Epithelial cell of prostate (primary cell): ENCODE measurements at regions not wholly inside any gene's neighbourhood (a gene's known extent, or its start where the extent isn't known, plus 50 kb on each side); places are given as distances from the start of the nearest gene placed in this dataset.
"Not testable (repeated sequence)": the region's sequence is repeated elsewhere in the genome, so short reads cannot be mapped to it uniquely, and the experiment has no call there.

Experiments used
- DNase-seq: peaks from one replicate; pipeline ENCODE4 v3.0.0-alpha.2; 2011; ENCODE audit warnings: low read depth, low spot score
- H3K27ac ChIP-seq: fragments of 450-650 bp; 2 replicates; pipeline ENCODE4 v1.5.1; 2017; ENCODE audit warnings: mild to moderate bottlenecking

DNA sequence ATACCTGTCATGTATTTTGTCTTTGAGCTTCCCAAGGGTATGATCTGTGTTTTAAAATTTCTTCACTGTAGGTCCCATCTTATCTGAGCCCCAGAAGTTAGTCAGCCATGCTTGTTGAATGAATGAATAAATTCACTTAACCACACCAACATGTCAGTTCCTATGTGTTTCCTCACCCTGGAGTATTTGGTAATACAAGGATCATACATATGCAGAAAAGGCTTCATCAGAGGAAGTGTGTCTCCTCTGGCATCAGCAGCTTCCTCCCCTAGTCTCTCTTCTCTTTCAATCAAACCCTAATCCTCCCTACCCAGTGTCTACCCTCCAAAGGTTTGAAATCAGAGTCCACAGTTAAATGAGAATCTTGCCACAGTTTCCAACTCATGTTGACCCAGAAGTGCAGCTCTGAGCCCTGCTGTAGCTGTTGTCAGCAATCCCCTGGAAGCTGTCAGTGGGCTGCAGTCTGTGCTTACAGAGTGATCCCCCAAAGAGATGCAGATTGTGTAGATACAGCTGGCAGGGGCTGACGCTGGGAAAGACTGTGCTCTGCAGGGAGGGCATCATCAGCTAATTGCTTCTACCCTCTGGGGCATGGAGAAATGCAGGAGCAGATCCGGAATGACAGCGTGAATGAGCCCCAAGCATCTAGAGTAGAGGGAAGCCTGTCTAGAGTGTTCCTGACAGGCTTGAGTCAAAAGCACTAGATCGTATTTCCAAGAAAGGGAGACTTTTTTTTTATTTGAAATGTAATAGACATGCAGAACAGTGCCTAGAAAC lies 105.0 kb upstream of the WDR11 start:
- no peak overlapping the region for H3K27ac ChIP-seq
- DNase-seq: no peak

DNA sequence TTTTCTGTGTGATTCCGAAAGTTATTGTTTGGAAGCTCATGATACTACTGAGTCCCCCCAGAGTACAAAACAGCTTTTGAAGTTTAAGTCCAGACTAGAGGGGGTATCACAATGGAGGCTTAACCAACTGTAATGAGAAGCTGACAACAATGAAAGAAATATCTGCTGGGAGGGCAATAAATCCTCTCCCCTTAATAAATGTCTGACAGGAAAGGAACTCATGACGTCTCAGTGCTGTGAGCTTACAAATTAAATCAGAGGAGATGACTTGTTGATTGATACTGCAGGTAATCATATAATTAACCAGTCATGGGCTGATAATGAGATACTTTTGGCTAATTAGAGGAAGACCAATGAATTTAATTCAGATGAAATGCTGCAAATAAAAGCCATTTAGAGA lies 102.6 kb upstream of the WDR11 start:
- no peak overlapping the region for H3K27ac ChIP-seq
- DNase-seq: no peak

DNA sequence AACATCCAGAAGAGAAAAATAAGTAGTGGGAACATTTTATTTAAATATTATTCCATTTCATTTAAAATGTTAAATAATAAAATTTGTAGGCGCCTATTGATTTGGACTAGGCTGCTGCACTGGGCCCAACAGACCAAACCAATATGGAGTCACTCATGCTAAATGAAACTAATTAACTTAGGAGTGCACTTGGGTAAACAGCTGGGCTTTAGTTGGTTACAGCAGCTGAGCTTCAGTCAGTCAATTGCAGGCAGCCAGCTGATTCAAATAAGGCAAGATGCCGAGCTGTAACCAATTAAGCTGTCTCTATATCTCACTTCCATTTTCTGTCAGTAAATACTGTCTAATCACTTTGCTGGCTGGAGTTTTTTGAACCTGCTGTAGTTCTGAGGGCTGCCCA lies 102.1 kb upstream of the WDR11 start:
- DNase-seq: no peak
- no peak overlapping the region for H3K27ac ChIP-seq

DNA sequence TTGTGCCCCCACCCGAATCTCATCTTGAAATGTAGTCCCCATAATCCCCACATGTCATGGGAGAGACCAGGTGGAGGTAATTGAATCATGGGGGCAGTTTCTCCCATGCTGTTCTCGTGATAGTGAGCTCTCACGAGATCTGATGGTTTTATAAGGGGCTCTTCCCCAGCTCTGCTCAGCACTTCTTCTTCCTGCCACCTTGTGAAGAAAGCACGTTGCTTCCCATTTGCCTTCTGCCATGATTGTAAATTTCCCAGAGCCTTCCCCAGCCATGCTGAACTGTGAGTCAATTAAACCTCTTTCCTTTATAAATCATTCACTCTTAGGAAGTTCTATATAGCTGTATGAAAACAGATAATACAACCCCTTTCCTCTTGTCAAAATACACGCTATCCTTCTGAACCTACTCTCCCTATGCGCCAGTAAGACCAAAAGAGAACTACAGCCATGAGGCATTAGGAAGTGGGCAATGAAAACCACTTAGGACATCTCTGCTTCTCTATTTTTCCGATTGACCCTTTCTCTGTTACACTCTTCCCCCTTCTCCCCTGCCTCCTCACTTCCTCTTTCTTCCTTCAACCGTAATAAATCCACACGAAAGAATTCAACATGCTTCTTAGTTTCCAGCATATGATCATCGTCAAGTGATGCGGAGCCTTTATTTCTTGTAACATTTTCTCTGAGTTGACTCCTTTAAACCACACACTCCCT lies 101.2 kb upstream of the WDR11 start:
- no peak for DNase-seq
- no peak overlapping the region for H3K27ac ChIP-seq

DNA sequence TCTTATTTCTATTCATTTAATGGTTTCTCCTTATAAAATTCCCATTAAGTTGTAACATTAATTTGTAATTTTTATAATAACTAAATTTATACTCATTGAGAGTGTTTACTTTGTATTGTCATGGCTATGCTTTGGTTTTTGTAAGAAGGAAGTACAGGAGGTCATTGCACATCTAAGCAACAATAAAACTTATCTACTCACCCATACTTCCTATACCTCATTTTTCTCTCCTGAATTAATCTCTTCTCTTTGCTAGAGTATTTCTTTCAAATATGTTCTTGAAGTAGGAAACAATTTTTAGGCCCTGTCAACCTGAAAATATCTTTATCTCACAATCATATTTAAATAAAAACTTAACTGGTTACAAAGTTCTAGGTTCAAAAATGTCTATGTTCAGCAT lies 95.4 kb upstream of the WDR11 start:
- DNase-seq: no peak
- H3K27ac ChIP-seq: no peak overlapping the region

DNA sequence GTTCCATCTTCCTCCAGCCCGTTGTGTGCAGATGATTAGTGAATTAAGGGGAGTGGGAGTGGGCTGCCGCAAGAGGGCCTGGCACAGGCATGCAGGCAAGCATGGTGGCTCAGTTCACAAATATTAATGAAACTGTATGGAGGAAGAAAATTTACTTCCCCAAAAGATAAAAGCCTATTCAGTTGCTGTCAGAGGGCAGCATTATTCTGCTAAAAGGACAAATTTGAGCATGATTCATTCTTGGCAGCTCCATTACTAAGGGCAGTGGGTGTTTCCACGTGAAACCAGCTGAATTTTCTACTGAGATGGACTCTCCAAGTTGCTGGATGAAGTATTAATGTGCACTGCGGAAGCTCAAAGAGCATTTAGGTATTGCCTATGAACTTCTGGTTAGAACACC lies 90.9 kb upstream of the WDR11 start:
- no peak overlapping the region for H3K27ac ChIP-seq
- DNase-seq: no peak

DNA sequence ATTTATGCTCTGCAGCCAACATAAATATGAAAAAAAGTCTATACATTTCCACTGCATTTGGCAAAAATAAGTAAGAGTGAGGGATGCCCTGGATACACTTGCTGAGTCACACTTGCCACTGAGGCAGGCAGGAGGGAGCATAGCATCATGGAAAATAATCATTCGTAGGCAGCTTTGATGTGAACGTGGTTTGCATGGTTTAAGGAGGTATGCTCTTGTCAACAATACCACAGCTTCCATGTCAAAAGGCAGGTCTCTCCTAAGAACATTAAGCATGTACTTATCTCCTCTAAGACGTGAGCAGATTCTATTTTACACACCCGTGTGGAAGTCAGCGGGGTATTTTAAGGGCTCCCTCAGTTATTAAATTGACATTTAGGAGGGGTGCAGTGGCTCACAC lies 89.2 kb upstream of the WDR11 start:
- H3K27ac ChIP-seq: no peak overlapping the region
- DNase-seq: no peak

DNA sequence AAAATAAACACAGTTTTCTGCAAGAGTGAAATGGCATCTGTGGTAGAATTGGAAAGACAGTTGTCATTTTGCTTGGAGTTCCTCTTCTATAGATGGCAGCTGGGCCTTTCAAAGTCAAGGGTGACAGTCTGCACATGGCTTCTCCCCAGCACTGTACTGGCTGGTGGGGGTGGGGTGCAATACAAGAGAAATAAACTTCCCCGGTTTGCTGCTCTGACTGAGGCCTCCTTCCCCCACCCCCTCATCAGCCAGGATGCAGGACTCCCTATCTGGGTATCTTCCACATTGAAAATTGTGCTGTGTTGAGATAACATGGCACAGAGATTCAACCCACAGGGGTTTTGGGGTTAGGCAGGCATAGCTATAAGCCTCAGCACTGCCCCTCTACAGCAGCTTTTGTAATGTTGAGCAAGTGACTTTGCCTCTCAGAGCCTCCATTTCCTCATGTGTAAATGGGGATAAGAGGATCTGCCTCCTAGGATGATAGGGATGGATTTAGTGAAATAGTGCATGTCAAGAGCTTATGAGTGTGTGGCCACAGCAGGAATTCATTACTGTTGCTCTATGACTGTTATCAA lies 85.8 kb upstream of the WDR11 start:
- DNase-seq: no peak

DNA sequence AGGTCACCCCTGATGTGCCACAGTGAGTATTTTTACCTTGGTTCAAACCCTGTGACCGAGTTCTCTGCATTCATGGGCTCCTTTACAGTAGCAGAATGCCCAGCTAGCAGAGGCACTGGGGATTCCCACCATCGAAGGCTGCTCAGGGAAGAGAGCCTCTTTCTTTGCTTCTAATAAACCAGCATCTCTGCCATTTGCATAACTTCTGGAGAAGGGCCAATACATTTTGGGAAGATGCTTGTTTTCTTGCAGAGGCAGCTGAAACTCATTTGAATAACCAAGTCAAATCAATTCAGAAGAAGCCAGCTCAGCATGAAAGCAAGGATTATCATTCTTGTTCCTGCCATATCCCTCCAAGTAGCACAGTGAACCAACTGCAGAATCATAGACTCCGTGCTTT lies 82.9 kb upstream of the WDR11 start:
- no peak for DNase-seq
- no peak overlapping the region for H3K27ac ChIP-seq

More for the DNA sequence above, 85.8 kb upstream of the WDR11 start:
- H3K27ac ChIP-seq: no peak overlapping the region

DNA sequence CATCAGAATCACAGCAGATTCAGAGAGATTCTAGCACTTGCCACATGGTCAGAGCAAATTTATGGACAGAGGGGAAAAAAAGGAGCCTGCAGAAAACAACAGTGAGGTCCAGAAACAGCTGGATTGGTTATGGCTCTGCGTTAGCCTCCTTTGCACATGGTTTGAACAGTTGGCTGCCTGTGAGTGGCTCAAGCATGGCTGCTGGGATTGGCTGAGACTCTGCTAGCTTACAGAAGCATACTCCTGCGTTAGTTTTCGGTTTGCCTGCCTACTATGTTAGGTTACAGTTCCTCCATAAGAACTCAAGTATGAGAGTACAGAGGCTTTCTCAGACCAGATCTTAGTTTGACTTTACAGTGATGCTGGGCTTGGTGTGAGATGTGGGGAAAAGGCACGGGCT lies 80.7 kb upstream of the WDR11 start:
- DNase-seq: no peak
- H3K27ac ChIP-seq: no peak overlapping the region

DNA sequence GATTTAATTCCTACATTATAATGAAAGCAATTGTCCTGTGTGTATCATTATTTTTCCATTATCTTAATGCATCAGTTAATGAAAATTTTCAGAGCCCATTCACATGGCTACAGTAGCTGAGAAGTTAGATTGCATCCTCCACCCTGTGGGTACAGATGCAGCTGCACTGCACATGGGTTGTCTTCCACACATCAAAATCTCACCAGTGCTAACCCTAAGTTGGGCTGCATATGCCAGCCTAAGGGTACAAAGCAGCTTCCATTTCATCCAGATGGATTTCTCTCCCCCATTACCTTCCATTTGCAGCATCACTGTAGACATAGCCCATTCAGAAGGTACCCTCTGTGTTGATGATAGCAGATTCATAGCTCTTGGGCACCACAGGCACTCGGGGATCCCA lies 74.7 kb upstream of the WDR11 start:
- no peak overlapping the region for H3K27ac ChIP-seq
- no peak for DNase-seq

DNA sequence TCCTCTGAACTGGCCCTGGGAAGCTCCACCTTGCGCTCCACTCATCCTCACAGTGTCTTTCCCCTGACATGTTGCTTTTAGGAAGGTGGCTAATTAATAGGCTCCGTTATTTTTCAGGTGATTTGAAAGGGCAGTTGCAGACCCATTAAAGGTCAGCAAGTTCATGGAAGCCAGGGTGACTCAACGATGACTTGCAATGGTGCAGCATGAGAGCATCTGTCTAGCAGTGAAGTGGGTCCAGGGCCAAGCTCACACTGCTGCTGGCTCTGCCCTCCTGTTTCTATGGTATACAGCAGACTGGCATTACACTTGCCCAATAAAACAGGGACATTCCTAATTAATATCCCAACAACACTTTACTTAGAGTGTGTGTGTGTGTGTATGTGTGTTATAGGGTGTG lies 68.8 kb upstream of the WDR11 start:
- DNase-seq: no peak

DNA sequence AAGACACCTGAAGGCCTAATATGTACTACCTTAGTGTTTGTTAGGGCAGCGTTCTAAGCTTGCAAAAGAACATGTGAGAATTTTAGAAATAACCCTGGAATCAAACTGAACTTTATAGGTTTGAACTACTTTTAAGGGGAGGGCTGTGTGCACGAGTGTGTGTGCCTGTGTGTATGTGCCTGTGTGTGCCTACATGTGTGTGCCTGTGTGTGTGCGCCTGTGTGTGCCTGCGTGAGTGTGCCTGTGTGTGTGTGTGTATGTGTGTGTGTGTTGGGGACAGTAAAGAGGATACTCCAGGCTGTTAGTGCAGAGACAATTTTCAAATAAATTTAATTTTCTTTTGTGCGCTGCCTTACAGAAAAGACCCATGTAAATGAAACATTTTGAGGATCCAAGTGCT lies 68.1 kb upstream of the WDR11 start:
- no peak for DNase-seq
- no peak overlapping the region for H3K27ac ChIP-seq

More for the DNA sequence above, 68.8 kb upstream of the WDR11 start:
- no peak overlapping the region for H3K27ac ChIP-seq

DNA sequence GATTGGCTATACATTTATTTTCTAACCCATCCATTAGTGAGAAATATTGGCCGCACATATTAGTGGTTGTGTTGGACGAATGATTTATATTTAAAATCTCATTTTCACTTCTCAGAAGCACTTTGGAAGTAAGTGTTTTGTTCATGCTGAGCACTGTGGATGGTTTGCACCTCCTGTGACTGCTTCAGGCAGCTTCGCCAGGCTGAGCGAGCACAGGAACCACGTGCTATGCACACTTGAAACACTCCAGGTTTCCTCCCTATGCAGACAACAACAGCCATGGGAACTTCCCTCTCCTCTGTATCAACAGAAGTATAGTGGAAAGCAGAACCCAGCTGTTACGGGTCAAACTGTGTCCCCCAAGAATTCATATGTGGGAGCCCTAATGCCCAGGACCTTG lies 67.3 kb upstream of the WDR11 start:
- H3K27ac ChIP-seq: no peak overlapping the region
- DNase-seq: no peak

DNA sequence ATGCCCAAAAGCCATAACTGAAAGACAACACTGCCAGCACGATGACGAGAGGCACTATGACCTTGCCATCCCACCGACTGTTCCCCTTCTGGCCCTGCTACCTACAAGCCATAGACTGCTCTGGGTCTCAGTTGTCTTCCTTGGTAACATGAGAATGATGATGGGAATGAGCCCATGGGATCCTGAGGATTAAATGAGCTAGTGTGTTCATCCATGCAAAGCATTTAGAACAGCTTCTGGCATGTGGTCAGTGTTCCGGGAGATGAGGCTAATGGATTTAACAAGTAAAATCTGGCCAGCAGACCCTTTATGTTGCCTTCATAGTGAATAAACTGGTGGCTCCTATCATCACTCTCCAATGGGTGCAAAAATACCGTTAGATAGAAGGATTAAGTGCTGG lies 62.4 kb upstream of the WDR11 start:
- DNase-seq: no peak
- no peak overlapping the region for H3K27ac ChIP-seq

DNA sequence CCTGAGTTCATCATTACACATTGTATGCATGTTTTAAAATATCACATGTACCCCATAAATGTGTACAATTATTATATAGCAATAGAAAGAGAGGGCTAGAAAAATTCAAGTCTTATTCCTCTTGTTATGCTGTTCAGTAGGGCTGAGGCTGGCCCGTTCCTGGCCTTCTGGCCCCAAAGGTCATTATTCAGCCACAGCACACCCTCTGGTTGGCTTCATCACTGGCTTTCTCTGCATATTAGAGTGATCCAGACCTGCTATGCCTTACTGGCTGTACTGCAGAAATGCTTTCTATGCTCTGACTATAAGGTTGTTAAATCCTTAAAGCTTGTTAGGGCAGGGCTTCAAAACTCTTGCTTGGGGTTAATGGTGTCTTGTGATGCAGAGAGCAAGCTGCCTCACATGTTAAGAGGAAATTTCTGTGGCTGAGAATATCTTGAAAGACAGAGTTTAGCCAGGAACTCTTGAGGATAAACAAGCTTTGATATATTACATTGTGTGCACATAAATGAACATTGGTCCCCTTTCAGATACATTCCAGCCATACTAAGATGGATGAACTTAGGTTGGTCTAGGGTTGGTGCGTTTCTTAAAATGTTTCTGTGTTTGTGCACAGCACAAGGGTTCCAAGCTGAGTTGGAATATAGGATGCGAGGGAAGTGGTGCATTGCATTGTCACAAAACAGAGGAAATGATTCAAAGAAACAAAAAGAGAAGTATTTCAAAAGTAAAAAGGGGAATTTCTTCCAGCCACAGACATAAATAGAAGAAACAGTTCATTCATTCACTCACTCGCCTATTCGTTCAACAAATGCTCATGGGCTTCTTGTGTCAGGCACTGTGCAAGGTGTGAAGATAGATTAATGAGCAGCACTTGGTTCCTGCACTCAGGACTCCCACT lies 61.6 kb upstream of the WDR11 start:
- DNase-seq: no peak

DNA sequence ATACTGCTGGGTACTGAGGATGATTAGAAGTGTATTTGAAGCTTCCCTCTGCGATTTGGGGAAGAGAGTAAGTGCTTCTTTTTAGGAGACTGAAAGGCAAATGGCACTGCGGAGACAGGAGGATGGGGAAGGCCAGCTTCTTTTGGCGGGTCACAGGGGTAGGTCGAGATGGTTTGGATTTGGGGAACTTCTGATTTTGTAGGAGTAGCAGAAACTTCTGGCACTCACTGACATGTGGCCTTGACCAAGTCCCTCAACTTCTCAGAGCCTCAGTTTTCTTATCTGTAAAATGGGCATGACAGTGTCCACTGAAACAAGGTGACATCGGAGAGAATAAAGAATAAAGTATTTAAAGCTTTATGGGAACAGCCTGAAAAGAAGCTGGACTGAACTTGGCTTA lies 59.8 kb upstream of the WDR11 start:
- no peak overlapping the region for H3K27ac ChIP-seq
- DNase-seq: no peak

More for the DNA sequence above, 61.6 kb upstream of the WDR11 start:
- no peak overlapping the region for H3K27ac ChIP-seq

DNA sequence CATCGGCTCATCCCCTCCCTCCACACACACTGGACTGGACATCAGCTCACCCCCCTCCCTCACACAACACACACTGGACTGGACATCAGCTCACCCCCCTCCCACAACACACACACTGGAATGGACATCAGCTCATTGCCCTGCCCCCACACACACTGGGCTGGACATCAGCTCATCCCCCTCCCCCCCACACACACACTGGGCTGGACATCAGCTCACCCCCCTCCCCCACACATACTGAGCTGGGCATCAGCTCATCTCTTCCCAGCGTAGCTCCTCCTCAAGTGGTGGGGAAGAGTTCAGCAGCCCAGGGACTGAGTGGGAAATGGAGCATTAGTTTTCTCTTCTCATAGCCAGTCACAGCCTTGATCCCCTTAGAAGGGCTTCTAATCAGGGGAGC lies 58.1 kb upstream of the WDR11 start:
- no peak for DNase-seq
- H3K27ac ChIP-seq: no peak overlapping the region

DNA sequence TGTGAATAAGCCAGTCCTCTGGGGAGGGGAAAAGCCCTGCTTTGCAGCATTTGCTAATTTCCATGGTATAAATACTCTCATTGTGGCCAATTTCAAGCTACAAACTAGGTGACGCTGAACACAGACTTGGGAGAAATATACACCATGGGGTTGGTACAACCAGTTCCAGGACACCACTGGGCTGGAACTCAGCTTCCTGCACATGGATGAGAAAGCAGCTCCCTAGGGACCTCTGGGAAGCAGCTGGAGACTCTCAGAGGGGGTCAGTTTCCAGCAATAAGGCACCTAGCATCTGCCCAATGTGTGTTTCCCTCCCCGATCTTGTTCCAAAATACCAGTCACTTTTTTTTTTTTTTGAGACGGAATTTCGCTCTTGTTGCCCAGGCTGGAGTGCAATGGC lies 56.8 kb upstream of the WDR11 start:
- H3K27ac ChIP-seq: no peak overlapping the region
- no peak for DNase-seq

DNA sequence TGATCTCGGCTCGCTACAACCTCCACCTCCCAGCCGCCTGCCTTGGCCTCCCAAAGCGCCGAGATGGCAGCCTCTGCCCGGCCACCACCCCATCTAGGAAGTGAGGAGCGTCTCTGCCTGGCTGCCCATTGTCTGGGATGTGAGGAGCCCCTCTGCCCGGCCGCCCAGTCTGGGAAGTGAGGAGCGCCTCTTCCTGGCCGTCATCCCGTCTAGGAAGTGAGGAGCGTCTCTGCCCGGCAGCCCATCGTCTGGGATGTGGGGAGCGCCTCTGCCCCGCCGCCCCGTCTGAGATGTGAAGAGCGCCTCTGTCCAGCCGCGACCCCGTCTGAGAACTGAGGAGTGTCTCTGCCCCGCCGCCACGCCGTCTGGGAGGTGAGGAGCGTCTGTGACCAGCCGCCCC lies 52.9 kb upstream of the WDR11 start:
- not testable (repeated sequence) for H3K27ac ChIP-seq, DNase-seq

DNA sequence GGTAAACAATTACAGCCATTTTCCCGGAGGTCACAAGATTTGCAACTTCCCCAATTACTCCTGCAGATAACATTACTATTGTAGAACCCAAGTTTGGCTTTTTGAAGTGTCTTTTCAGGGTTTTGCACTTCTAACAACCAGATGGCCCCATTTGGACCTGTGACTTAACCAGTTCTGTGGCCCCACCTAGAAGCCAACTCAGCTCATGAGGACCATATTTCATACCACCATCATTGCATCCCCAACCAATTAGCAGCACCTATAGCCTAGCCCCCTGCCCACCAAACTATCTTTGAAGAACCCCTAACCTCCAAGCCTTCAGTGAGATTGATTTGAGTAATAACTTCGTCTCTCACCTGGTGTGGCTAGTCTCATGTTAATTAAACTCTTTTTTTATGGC lies 51.3 kb upstream of the WDR11 start:
- no peak overlapping the region for H3K27ac ChIP-seq
- DNase-seq: no peak
